ENCODE measurements at regions not wholly inside any gene's neighbourhood (a gene's known extent, or its start where the extent isn't known, plus 50 kb on each side); places are given as distances from the start of the nearest gene placed in this dataset.

DNA sequence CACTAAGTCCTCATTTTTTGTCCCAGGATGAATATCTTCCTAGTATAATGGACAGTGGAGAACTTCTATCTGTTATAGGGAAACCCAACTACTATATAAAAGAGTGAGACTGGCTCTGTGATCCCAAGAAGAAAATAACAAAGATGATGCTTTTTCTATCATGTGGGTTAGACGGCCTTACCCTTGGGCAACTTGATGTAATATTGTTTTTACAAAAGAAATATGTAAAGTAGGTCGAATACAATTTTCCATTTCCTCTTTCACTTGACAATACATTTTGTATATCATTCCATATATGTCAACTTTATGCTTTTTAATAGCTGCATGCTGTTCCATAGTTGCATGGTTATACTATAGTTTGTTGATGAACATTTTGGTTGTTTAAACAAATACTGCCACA is 87.5 kb upstream of the SESTD1 start:
- TF ChIP-seq POLR2AphosphoS2 (conservative IDR thresholded peaks at IDR 0.05; ENCODE audit: low read length), result no peak
- TF ChIP-seq EP300 (IDR thresholded peaks at IDR 0.05), result no peak
- TF ChIP-seq POLR2A (IDR thresholded peaks at IDR 0.05; ENCODE audit: low read length), result no peak
- TF ChIP-seq, protein P1, sequence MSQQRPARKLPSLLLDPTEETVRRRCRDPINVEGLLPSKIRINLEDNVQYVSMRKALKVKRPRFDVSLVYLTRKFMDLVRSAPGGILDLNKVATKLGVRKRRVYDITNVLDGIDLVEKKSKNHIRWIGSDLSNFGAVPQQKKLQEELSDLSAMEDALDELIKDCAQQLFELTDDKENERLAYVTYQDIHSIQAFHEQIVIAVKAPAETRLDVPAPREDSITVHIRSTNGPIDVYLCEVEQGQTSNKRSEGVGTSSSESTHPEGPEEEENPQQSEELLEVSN (IDR thresholded peaks at IDR 0.05; ENCODE audit: borderline replicate concordance, low read depth), result no peak
- TF ChIP-seq, protein P2, sequence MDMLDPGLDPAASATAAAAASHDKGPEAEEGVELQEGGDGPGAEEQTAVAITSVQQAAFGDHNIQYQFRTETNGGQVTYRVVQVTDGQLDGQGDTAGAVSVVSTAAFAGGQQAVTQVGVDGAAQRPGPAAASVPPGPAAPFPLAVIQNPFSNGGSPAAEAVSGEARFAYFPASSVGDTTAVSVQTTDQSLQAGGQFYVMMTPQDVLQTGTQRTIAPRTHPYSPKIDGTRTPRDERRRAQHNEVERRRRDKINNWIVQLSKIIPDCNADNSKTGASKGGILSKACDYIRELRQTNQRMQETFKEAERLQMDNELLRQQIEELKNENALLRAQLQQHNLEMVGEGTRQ (IDR thresholded peaks at IDR 0.05), result no peak
- TF ChIP-seq HMGXB4 (CRISPR knock-in tag; IDR thresholded peaks at IDR 0.05; ENCODE audit: borderline replicate concordance), result no peak
- TF ChIP-seq MAX (IDR thresholded peaks at IDR 0.05), result no peak

All from A549 (cell line).